H9 (cell line): ENCODE measurements at regions not wholly inside any gene's neighbourhood (a gene's known extent, or its start where the extent isn't known, plus 50 kb on each side); places are given as distances from the start of the nearest gene placed in this dataset.

Source experiments
- DNase-seq: peaks from one replicate; pipeline ENCODE4 v3.0.0-alpha.2; 2017
- H2AFZ ChIP-seq: one replicate; pipeline ENCODE4 v1.6.1; 2013; ENCODE audit warnings: mild to moderate bottlenecking, low read length, control low read depth, moderate library complexity
- H2AK5ac ChIP-seq: 2 replicates; pipeline ENCODE4 v1.6.1; 2013; ENCODE audit warnings: low read length, control low read depth, mixed read lengths; ENCODE audit not compliant: insufficient read length
- H2BK120ac ChIP-seq: one replicate; pipeline ENCODE4 v1.6.1; 2013; ENCODE audit warnings: low read depth, mild to moderate bottlenecking, low read length, control low read depth, inconsistent platforms; ENCODE audit not compliant: poor library complexity, severe bottlenecking
- H2BK12ac ChIP-seq: 2 replicates; pipeline ENCODE4 v1.6.1; 2013; ENCODE audit warnings: low read length, control low read depth, mixed read lengths, low read depth; ENCODE audit not compliant: insufficient read length
- H2BK15ac ChIP-seq: 2 replicates; pipeline ENCODE4 v1.6.1; 2013; ENCODE audit warnings: low read depth, low read length, control low read depth
- H2BK20ac ChIP-seq: one replicate; pipeline ENCODE4 v1.6.1; 2013; ENCODE audit warnings: low read depth, mild to moderate bottlenecking, low read length, control low read depth, inconsistent platforms; ENCODE audit not compliant: poor library complexity, severe bottlenecking
- H2BK5ac ChIP-seq: 2 replicates; pipeline ENCODE4 v1.6.1; 2013; ENCODE audit warnings: low read length, control low read depth, mixed read lengths; ENCODE audit not compliant: insufficient read length
- H3K14ac ChIP-seq: 2 replicates; pipeline ENCODE4 v1.6.1; 2013; ENCODE audit warnings: low read length, control low read depth; ENCODE audit not compliant: insufficient read depth
- H3K18ac ChIP-seq: 2 replicates; pipeline ENCODE4 v1.6.1; 2013; ENCODE audit warnings: low read depth, mild to moderate bottlenecking, mixed read lengths, low read length, control low read depth; ENCODE audit not compliant: insufficient read length
- H3K23ac ChIP-seq: 2 replicates; pipeline ENCODE4 v1.6.1; 2013; ENCODE audit warnings: low read length, control low read depth, mixed read lengths, low read depth; ENCODE audit not compliant: insufficient read length
- H3K23me2 ChIP-seq: 2 replicates; pipeline ENCODE4 v1.6.1; 2013; ENCODE audit warnings: low read depth, mild to moderate bottlenecking, mixed read lengths, low read length, control low read depth; ENCODE audit not compliant: insufficient read length, poor library complexity, severe bottlenecking
- H3K27ac ChIP-seq: 2 replicates; pipeline ENCODE4 v1.5.1; 2013; ENCODE audit warnings: low read length, control low read depth, mixed read lengths, low read depth; ENCODE audit not compliant: insufficient read length
- H3K27me3 ChIP-seq: 2 replicates; pipeline ENCODE4 v1.6.1; 2013; ENCODE audit warnings: low read length, control low read depth, inconsistent platforms; ENCODE audit not compliant: insufficient read depth
- H3K4ac ChIP-seq: 2 replicates; pipeline ENCODE4 v1.6.1; 2013; ENCODE audit warnings: low read depth, mild to moderate bottlenecking, control low read depth, inconsistent platforms, low read length, moderate library complexity
- H3K4me1 ChIP-seq: 2 replicates; pipeline ENCODE4 v1.6.1; 2013; ENCODE audit warnings: low read length, control low read depth, inconsistent platforms; ENCODE audit not compliant: insufficient read depth
- H3K4me2 ChIP-seq: 2 replicates; pipeline ENCODE4 v1.6.1; 2013; ENCODE audit warnings: low read length, control low read depth, mixed read lengths; ENCODE audit not compliant: insufficient read length, insufficient read depth
- H3K56ac ChIP-seq: 2 replicates; pipeline ENCODE4 v1.6.1; 2013; ENCODE audit warnings: low read depth, mild to moderate bottlenecking, mixed read lengths, low read length, control low read depth; ENCODE audit not compliant: insufficient read length
- H3K79me1 ChIP-seq: 2 replicates; pipeline ENCODE4 v1.6.1; 2013; ENCODE audit warnings: low read depth, mild to moderate bottlenecking, moderate library complexity, low read length, control low read depth, inconsistent platforms; ENCODE audit not compliant: insufficient read depth, poor library complexity, severe bottlenecking
- H3K79me2 ChIP-seq: 2 replicates; pipeline ENCODE4 v1.6.1; 2013; ENCODE audit warnings: low read length, control low read depth, inconsistent platforms; ENCODE audit not compliant: insufficient read depth
- H3K9ac ChIP-seq: 2 replicates; pipeline ENCODE4 v1.6.1; 2013; ENCODE audit warnings: low read length, control low read depth, mixed read lengths; ENCODE audit not compliant: insufficient read length; ENCODE audit errors: extremely low read depth
- H3K9me3 ChIP-seq: one replicate; pipeline ENCODE4 v1.6.1; 2013; ENCODE audit warnings: low read depth, low read length, inconsistent platforms; ENCODE audit not compliant: control insufficient read depth
- H3T11ph ChIP-seq: one replicate; pipeline ENCODE4 v1.6.1; 2013; ENCODE audit warnings: mild to moderate bottlenecking, low read length, control low read depth, inconsistent platforms
- H4K20me1 ChIP-seq: one replicate; pipeline ENCODE4 v1.6.1; 2013; ENCODE audit not compliant: control insufficient read depth, insufficient read length, insufficient read depth
- H4K5ac ChIP-seq: 2 replicates; pipeline ENCODE4 v1.6.1; 2013; ENCODE audit warnings: low read depth, mild to moderate bottlenecking, mixed read lengths, low read length, control low read depth; ENCODE audit not compliant: insufficient read length
- H4K8ac ChIP-seq: replicated peaks from 2 replicates; pipeline ENCODE4 v1.6.1; 2013; ENCODE audit warnings: low read length, control low read depth, mixed read lengths, low read depth; ENCODE audit not compliant: insufficient read length
- H4K91ac ChIP-seq: 2 replicates; pipeline ENCODE4 v1.6.1; 2013; ENCODE audit warnings: low read depth, mild to moderate bottlenecking, moderate library complexity, mixed read lengths, low read length, control low read depth; ENCODE audit not compliant: insufficient read length
- H3K27ac Mint-ChIP-seq, 3 experiments: 2 replicates in 2 of 3; 3 replicates in 1 of 3; pipeline ENCODE4 v1.8.0; 2020 to 2021; ENCODE audit warnings: mixed read lengths in 3 of 3, mild to moderate bottlenecking in 1 of 3, moderate library complexity in 1 of 3
- H3K27me3 Mint-ChIP-seq: 2 replicates; pipeline ENCODE4 v1.8.0; 2021; ENCODE audit warnings: low read depth, mild to moderate bottlenecking, moderate library complexity, mixed read lengths
- H3K36me3 Mint-ChIP-seq, 3 experiments: 2 replicates in 2 of 3; 3 replicates in 1 of 3; pipeline ENCODE4 v1.8.0; 2020 to 2021; ENCODE audit warnings: low read depth in 3 of 3, mixed read lengths in 3 of 3; ENCODE audit not compliant: insufficient read depth in 1 of 3
- H3K4me1 Mint-ChIP-seq, 2 experiments: 2 replicates each; pipeline ENCODE4 v1.8.0; 2020; ENCODE audit warnings: mixed read lengths in 2 of 2
- H3K4me3 Mint-ChIP-seq, 2 experiments: 2 replicates in 1 of 2; 3 replicates in 1 of 2; pipeline ENCODE4 v1.8.0; 2020 to 2021; ENCODE audit warnings: mild to moderate bottlenecking in 2 of 2, mixed read lengths in 2 of 2, moderate library complexity in 1 of 2
- H3K9me3 Mint-ChIP-seq, 2 experiments: 2 replicates in 1 of 2; 3 replicates in 1 of 2; pipeline ENCODE4 v1.8.0; 2020; ENCODE audit warnings: mild to moderate bottlenecking in 2 of 2, mixed read lengths in 2 of 2, moderate library complexity in 1 of 2
- WGBS: extraction: QIAGEN DNeasy Blood & Tissue Kit; methylation state at CpG from one replicate; pipeline ENCODE4 v1.1.7; 2013; ENCODE audit warnings: missing lambda C conversion rate, low lambda C conversion rate, mixed read lengths; ENCODE audit not compliant: insufficient read length; ENCODE audit errors: extremely low coverage; 5-methylcytosine and 5-hydroxymethylcytosine counted together
- TF ChIP-seq, protein P1 (sequence below): fragments of 200-600 bp; sonication (generic); conservative IDR thresholded peaks from 3 replicates; pipeline ENCODE4 v1.8.0; 2021; ENCODE audit warnings: antibody characterized with exemption, mild to moderate bottlenecking

DNA sequence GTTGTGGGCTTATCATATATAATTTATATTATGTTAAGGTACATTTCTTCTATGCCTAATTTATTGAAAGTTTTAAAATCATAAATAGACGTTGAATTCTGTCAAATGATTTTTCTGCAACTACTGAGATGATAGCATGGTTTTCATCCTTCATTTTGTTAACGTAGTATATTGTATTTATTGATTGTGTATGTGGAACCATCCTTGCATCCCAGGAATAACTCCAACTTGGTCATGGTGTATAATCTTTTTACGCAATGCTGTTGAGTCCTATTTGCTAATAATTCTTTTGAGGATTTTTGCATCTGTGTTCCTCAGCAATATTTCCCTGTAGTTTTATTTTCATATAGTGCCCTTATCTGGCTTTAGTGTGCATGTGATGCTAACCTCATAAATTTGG is 152.7 kb downstream of the ADCYAP1 start:
- no peak overlapping the region for H3K18ac ChIP-seq
- no peak overlapping the region for H3K27ac ChIP-seq
- no peak overlapping the region for H3K23ac ChIP-seq
- H3K9me3 ChIP-seq: no peaks in the 10 kb centered on the region
- no peaks in the 10 kb centered on the region for H3K23me2 ChIP-seq
- no peak for DNase-seq
- peaks cover 0 to 26% (median 6%) of the 10 kb centered on the region in 3 experiments; a peak in 4 of 7 replicates for H3K36me3 Mint-ChIP-seq
- peaks cover 22 to 26% of the 10 kb centered on the region in 2 experiments for H3K9me3 Mint-ChIP-seq
- no peak overlapping the region for H2BK20ac ChIP-seq
- H3K4me1 Mint-ChIP-seq: peaks cover 0 to 7% of the 10 kb centered on the region in 2 experiments
- H2AFZ ChIP-seq: no peak overlapping the region
- H3K14ac ChIP-seq: no peak overlapping the region
- no peak overlapping the region for H2AK5ac ChIP-seq
- no peaks in the 10 kb centered on the region for H3K4me1 ChIP-seq
- no peak overlapping the region for H3K4ac ChIP-seq
- H2BK12ac ChIP-seq: no peak overlapping the region
- no peak overlapping the region for H2BK15ac ChIP-seq
- no peak overlapping the region for H3K4me3 Mint-ChIP-seq
- H3K4me2 ChIP-seq: no peak overlapping the region
- H4K8ac ChIP-seq: no peak overlapping the region
- H3K27me3 ChIP-seq: no peaks in the 10 kb centered on the region
- H2BK5ac ChIP-seq: no peak overlapping the region
- no peak overlapping the region for H3T11ph ChIP-seq
- H3K27me3 Mint-ChIP-seq: no peaks in the 10 kb centered on the region
- no peak overlapping the region for H3K56ac ChIP-seq
- H3K9ac ChIP-seq: no peak overlapping the region
- H2BK120ac ChIP-seq: no peak overlapping the region
- no peaks in the 10 kb centered on the region for H3K79me1 ChIP-seq
- no CpG with 5 or more reads among the region's 3 CpGs for WGBS
- H3K79me2 ChIP-seq: no peaks in the 10 kb centered on the region
- no peaks in the 10 kb centered on the region for H4K20me1 ChIP-seq
- TF ChIP-seq, protein P1, sequence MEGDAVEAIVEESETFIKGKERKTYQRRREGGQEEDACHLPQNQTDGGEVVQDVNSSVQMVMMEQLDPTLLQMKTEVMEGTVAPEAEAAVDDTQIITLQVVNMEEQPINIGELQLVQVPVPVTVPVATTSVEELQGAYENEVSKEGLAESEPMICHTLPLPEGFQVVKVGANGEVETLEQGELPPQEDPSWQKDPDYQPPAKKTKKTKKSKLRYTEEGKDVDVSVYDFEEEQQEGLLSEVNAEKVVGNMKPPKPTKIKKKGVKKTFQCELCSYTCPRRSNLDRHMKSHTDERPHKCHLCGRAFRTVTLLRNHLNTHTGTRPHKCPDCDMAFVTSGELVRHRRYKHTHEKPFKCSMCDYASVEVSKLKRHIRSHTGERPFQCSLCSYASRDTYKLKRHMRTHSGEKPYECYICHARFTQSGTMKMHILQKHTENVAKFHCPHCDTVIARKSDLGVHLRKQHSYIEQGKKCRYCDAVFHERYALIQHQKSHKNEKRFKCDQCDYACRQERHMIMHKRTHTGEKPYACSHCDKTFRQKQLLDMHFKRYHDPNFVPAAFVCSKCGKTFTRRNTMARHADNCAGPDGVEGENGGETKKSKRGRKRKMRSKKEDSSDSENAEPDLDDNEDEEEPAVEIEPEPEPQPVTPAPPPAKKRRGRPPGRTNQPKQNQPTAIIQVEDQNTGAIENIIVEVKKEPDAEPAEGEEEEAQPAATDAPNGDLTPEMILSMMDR: no peak
- H4K91ac ChIP-seq: no peak overlapping the region
- no peak overlapping the region for H3K27ac Mint-ChIP-seq
- no peak overlapping the region for H4K5ac ChIP-seq
